ENCODE measurements at regions not wholly inside any gene's neighbourhood (a gene's known extent, or its start where the extent isn't known, plus 50 kb on each side); places are given as distances from the start of the nearest gene placed in this dataset. TPM values are rescaled to one million over a fixed set of nuclear protein-coding genes. Genes with fewer than 3 reads are reported as not detected.

- no peak for ATAC-seq
- Histone ChIP-seq H3K36me3 (ENCODE audit: insufficient read depth) (no peaks in the 10 kb centered on the region; the same call in 1 of the 2 replicates), H2AFZ (no peak overlapping the region; the same call in 1 of the 2 replicates), H4K20me1 (replicated peaks; ENCODE audit: insufficient read depth) (no peaks in the 10 kb centered on the region), H3K79me2 (replicated peaks; ENCODE audit: insufficient read depth) (no peaks in the 10 kb centered on the region), H3K4me3 (no peak overlapping the region), H3K9me2 (ENCODE audit: insufficient read depth) (peaks cover 5% of the 10 kb centered on the region; the same call in 1 of the 2 replicates), H3K27ac (ENCODE audit: low read depth) (no peak overlapping the region), H3K27me3 (ENCODE audit: insufficient read depth) (no peaks in the 10 kb centered on the region), H3K4me1 (ENCODE audit: insufficient read depth) (no peaks in the 10 kb centered on the region), H3F3A (replicated peaks; ENCODE audit: low read depth) (no peaks in the 10 kb centered on the region), H3K4me2 (no peak overlapping the region)
- peaks cover 35% of the 10 kb centered on the region for H3K36me3 Mint-ChIP-seq (ENCODE audit: low read depth)
- H3K27ac Mint-ChIP-seq: no peak overlapping the region
- TF ChIP-seq ETS1 (IDR thresholded peaks at IDR 0.05): no peak
- H3K27me3 Mint-ChIP-seq (ENCODE audit: insufficient read depth, low read depth, poor library complexity): peaks cover 1% of the 10 kb centered on the region
- no peaks in the 10 kb centered on the region for H3K4me1 Mint-ChIP-seq
- no peak overlapping the region for H3K4me3 Mint-ChIP-seq
- DNase-seq (ENCODE audit: low spot score): no peak
- peaks cover 38% of the 10 kb centered on the region for H3K9me3 Mint-ChIP-seq
Observed at GRCh38 chr2:126602334-126602733, 53.6 kb upstream of the GYPC start.

Small RNAs in the stretch of these regions (small RNA-seq; reads per million reads assigned to genes)
- not detected for gene AC097499.1 (ENCODE audit: low replicate concordance)
- gene RNU6-259P (ENCODE audit: low replicate concordance): not detected
